EL (cell line): ENCODE measurements at regions not wholly inside any gene's neighbourhood (a gene's known extent, or its start where the extent isn't known, plus 50 kb on each side); places are given as distances from the start of the nearest gene placed in this dataset.

Source experiments
- DNase-seq: peaks from one replicate; pipeline ENCODE4 v3.0.0-alpha.2; 2016

DNA sequence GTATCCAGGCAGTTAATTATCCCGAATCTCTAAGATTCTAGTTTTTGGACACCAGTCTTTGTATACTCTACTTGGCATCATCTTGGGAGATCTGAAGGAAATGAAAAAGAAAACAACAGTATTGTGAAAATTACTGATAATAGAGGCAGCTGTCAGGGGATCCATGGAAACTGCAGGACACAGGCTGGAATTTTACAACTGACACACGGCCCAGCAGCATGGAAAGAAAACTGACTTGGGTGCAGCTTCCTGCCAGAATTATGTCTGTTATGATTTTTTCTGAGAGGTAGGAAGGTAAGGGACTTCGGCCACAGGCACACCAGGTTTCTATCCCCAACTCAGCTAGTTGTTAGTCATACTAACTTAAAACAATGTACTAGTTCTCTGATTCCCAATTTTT, 57.7 kb upstream of the ERBB4 start:
- DNase-seq = no peak

DNA sequence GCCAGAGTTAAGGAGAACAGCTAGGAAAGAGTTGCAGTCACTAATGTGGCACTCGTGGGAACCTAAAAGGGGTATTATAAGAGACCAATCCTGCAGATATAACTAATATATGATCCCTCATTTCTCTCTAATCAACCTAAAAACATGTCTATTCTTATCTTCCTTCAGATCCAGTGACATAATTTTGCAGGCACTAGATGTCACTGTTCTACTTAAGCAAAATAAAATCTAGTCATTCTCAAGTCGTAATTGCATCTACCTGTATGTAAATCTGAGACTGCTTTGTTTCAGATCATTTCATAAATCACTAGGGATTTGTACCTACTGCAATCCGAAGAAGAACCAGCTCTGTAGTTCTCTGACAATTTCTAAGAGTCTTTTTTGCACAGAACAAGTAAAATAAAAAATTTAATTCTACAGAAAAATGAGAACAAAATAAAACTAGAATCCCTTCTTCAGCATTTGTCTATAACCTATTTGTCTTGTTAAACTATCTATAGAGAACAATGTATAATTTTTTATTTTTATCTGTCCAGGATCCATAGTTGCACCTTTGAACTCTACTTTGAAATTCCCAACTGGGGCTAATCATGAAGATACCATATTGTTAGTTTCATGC, 56.5 kb upstream of the ERBB4 start:
- peak; percentile 37 for DNase-seq

DNA sequence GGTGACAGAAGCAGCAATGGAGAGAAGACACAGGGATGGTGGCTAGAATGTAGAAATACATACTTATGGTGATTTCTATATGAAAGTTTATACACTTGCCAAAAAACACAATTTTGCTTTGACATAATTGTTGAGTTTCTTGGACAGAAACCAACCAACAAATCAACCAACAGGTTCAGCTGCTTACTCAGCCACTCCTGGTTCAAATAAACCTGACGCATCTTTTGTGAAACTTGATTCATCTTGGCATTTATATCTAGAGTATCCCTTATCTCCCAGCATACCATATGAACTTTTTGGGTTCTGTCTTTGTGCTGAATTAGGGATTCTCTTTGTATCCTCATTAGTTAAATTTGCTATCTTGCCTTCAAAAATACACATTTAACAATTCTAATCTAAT, 54.1 kb upstream of the ERBB4 start:
- no peak for DNase-seq
